ENCODE measurements at regions not wholly inside any gene's neighbourhood (a gene's known extent, or its start where the extent isn't known, plus 50 kb on each side); places are given as distances from the start of the nearest gene placed in this dataset.

GRCh38 chr2:21966139-21966538 lies 842.4 kb downstream of the TDRD15 start:
- TF ChIP-seq CTCF (IDR thresholded peaks at IDR 0.05; ENCODE audit: borderline replicate concordance, extremely low read depth, low read length, poor library complexity, severe bottlenecking) (no peak), EZH2 (IDR thresholded peaks at IDR 0.05; ENCODE audit: borderline replicate concordance, low read depth, low read length, severe bottlenecking) (no peak)

All from DND-41 (cell line).